Right kidney (tissue), 1 donor: ENCODE measurements at regions not wholly inside any gene's neighbourhood (a gene's known extent, or its start where the extent isn't known, plus 50 kb on each side); places are given as distances from the start of the nearest gene placed in this dataset.

Experiments used
- DNase-seq: peaks from one replicate; pipeline ENCODE4 v3.0.0-alpha.2; 2016

DNA sequence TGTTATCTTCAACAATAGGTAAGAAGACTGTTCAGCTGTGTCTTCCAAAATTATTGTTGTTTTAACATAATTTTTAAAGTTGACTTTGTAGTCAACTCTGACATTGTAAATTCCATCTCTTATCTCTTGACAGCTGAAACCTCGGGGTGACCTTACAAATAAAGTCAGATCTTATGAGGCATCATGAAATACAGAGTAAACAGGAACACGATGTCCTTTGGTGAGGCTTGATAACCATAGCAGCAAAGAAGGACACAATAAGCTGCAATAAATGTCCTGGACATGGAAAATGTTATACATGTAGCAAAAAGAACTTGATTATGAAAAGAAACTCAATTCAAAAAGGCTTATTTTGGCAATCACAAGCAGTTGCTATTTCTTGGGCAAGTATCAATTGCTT, 618.9 kb upstream of the SLC39A10 start:
- DNase-seq: no peak

DNA sequence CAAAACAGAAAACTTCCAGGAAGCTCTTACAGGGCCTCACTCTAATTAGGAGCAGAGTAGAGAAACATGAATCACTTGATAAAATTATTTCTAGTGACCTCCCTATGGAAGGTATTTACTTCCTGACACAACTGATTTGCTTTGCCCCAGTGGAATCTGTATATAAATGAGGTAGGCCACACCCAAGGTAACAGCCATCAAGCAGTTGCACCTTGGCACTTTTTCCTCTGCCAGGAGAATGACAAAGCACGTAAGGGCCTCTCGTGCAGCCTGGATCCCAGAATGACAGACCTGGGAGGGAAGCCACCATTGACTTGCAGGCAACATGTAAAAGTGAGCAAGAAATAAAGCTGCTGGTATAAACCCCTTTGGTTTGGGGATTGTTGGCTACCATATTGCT, 620.0 kb upstream of the SLC39A10 start:
- DNase-seq: no peak

DNA sequence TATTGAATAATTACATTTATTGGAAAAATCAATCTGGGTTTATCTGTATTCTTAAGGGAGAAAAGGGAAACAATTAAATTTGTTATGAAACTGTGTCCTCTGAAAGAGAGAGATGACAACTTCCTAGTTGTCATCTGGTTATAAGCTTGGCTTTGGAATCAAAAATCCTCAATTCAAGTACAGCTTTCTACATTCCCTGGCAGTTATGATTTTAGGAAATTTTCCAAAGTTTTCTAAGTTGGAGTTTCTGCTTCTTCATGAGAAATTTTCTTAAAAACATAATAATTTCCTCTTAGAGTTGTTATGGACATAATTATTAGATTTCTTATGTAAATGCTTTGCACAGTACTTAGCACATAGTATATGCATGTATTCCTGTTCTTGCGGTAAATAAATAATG, 625.6 kb upstream of the SLC39A10 start:
- no peak for DNase-seq

DNA sequence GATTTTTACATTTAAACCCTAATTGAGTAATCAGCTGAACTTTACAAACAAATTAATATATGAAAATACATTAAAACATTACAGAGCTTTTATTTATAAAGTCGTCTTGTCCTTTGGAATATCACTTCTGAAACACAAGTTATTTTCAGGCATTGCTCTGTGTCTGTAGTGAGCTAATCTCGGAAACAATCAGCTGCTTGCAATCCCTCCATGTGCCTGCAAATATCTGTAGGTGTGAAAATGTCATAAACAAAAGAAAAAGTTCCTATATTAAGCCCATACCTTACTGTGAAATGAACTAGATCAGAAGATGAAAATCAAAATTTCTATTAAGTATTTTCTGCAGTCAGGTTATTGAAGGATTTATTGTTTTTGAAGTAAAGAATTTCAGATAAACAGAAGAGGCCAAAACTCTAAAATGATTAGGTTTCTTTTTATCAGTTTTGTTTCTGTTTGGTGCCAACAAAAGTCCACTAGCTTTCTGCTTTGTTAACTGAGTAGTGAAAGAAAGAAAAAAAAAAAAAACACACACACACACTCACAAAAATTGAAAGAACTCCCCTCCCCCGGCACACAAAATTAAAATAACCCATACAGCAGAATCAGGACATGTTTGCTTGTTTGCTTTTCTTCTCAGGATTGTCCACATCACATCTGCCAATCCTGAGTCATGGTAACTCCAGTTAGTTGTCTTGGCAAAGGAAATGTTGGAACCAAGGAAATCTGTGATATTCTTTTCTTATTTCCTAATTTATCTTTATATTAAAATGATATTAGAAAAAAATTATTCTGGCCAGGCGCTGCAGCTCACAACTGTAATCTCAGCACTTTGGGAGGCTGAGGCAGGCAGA, 627.0 kb upstream of the SLC39A10 start:
- DNase-seq: no peak

- no peak for DNase-seq
Measured at GRCh38 chr2:195027947-195028346, 629.1 kb upstream of the SLC39A10 start.

- no peak for DNase-seq
Measured at GRCh38 chr2:195026261-195026660, 630.8 kb upstream of the SLC39A10 start.

DNA sequence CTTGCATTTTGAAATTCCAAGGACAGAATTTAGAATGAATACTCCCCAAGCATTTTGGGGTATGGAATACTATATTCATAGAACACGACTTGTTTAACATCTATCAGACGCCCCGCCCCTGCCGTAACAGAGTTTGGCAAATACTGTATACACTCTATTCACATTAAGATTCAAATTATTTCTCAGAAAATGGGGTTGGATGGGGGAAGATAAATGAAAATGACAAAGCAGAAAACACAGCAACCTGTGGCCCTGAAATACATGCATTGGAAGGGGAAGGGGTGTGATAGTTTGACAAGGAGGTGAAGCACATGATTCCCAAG, 634.6 kb upstream of the SLC39A10 start:
- no peak for DNase-seq

GRCh38 chr2:195021711-195022507, 635.1 kb upstream of the SLC39A10 start:
- no peak for DNase-seq

GRCh38 chr2:195018462-195018861, 638.6 kb upstream of the SLC39A10 start:
- no peak for DNase-seq

DNA sequence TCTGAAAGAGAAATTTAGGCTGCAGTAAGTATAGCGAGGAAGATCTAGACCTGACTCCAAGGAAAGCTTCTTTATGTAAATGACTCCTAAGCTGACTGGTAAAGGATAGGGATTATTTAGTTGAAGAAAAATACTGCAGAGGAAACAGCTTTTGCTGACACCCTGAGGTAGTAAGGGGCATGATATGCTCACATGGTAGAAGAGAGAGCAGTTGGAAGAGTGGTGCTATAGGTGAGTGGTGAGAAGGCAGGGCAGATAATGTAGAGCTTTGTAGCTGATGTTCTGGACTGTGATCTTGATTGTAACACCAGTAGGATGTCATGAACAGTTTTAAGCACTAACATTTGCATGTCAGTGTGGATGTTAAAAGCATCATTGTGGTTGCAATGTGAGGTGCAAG, 639.1 kb upstream of the SLC39A10 start:
- no peak for DNase-seq

GRCh38 chr2:195016841-195017240, 640.2 kb upstream of the SLC39A10 start:
- no peak for DNase-seq

- no peak for DNase-seq
Measured at GRCh38 chr2:195009202-195009601, 647.8 kb upstream of the SLC39A10 start.

- DNase-seq: no peak
Measured at GRCh38 chr2:195006856-195007255, 650.2 kb upstream of the SLC39A10 start.

- no peak for DNase-seq
Measured at GRCh38 chr2:195003881-195004471, 653.0 kb upstream of the SLC39A10 start.

GRCh38 chr2:195001924-195002323, 655.1 kb upstream of the SLC39A10 start:
- no peak for DNase-seq

GRCh38 chr2:194999771-195000170, 657.3 kb upstream of the SLC39A10 start:
- no peak for DNase-seq

- no peak for DNase-seq
Measured at GRCh38 chr2:194992648-194993047, 664.4 kb upstream of the SLC39A10 start.

DNA sequence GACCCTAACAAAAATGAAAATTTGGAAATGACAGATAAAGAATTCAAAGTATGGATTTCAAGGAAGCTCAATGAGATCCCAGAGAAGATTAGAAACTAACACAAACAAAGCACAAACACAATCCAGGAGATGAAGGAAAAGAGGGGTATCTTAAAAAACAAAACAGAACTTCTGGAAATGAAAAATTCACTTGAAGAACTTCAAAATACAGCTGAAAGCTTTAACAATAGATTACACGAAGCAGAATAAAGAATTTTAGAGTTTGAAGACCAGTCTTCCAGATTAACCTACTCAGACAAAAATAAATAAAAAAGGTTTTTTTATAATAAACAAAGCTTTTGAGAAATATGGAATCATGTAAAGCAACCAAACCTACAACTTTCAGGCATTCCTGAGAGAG, 671.8 kb upstream of the SLC39A10 start:
- no peak for DNase-seq

- no peak for DNase-seq
Measured at GRCh38 chr2:194962254-194962653, 694.8 kb upstream of the SLC39A10 start.

DNA sequence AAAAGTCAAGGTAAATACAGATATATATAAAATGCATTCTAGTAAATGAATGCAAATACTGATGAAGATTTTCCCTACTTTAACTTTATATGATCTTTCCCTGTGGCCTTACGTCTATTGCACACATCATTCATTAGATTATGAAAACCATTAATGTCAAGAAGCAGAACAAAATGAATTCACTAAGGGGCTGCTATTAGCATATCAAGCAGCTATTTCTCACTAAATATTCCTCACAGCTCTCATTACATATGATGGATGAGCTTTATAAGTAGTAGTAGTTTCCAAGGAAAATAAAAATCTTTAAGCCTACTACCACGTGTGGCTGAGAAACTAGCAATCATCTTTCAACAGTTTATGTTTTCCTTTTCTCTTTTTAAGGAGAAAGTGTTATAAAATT, 702.8 kb upstream of the SLC39A10 start:
- no peak for DNase-seq

DNA sequence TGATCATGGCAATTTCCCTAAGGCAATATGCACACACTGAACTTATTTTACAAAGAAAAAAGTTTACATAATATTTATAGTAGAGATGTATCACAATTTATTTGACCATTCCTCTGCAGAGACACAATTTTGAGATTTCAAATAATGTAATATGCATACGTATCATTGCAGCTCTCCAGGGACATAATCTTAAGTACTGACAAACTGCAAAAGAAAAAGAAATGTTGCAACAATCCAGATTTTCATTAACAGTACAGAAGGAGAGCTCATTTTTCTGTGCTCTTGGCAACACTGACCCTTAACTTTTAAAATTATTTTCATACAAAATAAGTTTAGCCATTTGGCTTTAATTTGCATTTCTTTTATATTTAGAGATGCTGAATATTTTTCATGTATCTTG, 710.2 kb upstream of the SLC39A10 start:
- DNase-seq: no peak

- DNase-seq: no peak
Measured at GRCh38 chr2:194938066-194938465, 719.0 kb upstream of the SLC39A10 start.

GRCh38 chr2:194927489-194927888, 729.5 kb upstream of the SLC39A10 start:
- no peak for DNase-seq

GRCh38 chr2:194926873-194927272, 730.2 kb upstream of the SLC39A10 start:
- DNase-seq: no peak
